HEK293 (cell line): ENCODE measurements at regions not wholly inside any gene's neighbourhood (a gene's known extent, or its start where the extent isn't known, plus 50 kb on each side); places are given as distances from the start of the nearest gene placed in this dataset.

Experiments
- CTCF ChIA-PET: fragments of 350-600 bp; formaldehyde crosslinking; extraction: SDS; loops from one replicate; lab custom pipeline; 2021; ENCODE audit warnings: antibody characterized with exemption; lab: Yijun Ruan, JAX
- POLR2A ChIA-PET: fragments of 300-600 bp; formaldehyde crosslinking; extraction: SDS; loops from one replicate; lab custom pipeline; 2020; ENCODE audit warnings: antibody characterized with exemption, inconsistent platforms; lab: Yijun Ruan, JAX
- H3K27ac ChIP-seq: fragments of 200-500 bp; sonication (Bioruptor generic); 2 replicates; pipeline ENCODE4 v1.5.1; 2014; ENCODE audit warnings: low read depth, low read length, control low read depth, inconsistent platforms; ENCODE audit errors: extremely low read depth
- H3K36me3 ChIP-seq, 2 experiments: fragments of 200-500 bp in 1 of 2; sonication (Bioruptor generic) in 1 of 2; 1 replicate in 1 of 2; 2 replicates in 1 of 2; pipeline ENCODE4 v1.5.1; 2014 to 2017; ENCODE audit warnings: inconsistent platforms in 2 of 2, low read length in 2 of 2; ENCODE audit not compliant: control insufficient read depth in 2 of 2, insufficient read depth in 1 of 2
- H3K4me1 ChIP-seq: fragments of 200-500 bp; sonication (Bioruptor generic); 2 replicates; pipeline ENCODE4 v1.5.1; 2014; ENCODE audit warnings: mild to moderate bottlenecking, low read length, inconsistent platforms; ENCODE audit not compliant: control insufficient read depth, insufficient read depth
- H3K4me3 ChIP-seq: 2 replicates; pipeline ENCODE4 v1.5.1; 2011; ENCODE audit warnings: low read depth, mild to moderate bottlenecking, control low read depth, low read length, moderate library complexity
- H3K9me3 ChIP-seq: fragments of 200-500 bp; sonication (Bioruptor generic); 2 replicates; pipeline ENCODE4 v1.5.1; 2014; ENCODE audit warnings: low read depth, low read length, inconsistent platforms; ENCODE audit not compliant: control insufficient read depth, insufficient read depth
- ELK4 ChIP-seq: IDR thresholded peaks from 2 replicates; pipeline ENCODE4 v1.6.1; 2011; ENCODE audit warnings: mild to moderate bottlenecking, low read depth, low read length, borderline replicate concordance
- KLF8 ChIP-seq: fragments of 450-650 bp; formaldehyde crosslinking; IDR thresholded peaks from 2 replicates; pipeline ENCODE4 v1.5.1; 2016; ENCODE audit warnings: missing biosample characterization, missing genetic modification characterization
- PRDM6 ChIP-seq: fragments of 450-650 bp; formaldehyde crosslinking; IDR thresholded peaks from 2 replicates; pipeline ENCODE4 v1.5.1; 2017; ENCODE audit warnings: missing biosample characterization, missing genetic modification characterization
- REPIN1 ChIP-seq: fragments of 450-650 bp; formaldehyde crosslinking; IDR thresholded peaks from 2 replicates; pipeline ENCODE4 v1.5.1; 2017; ENCODE audit warnings: missing biosample characterization, missing genetic modification characterization, low read depth
- SCRT2 ChIP-seq: fragments of 450-650 bp; formaldehyde crosslinking; IDR thresholded peaks from 2 replicates; pipeline ENCODE4 v1.5.1; 2016; ENCODE audit warnings: missing biosample characterization, missing genetic modification characterization
- SP7 ChIP-seq: fragments of 450-650 bp; formaldehyde crosslinking; IDR thresholded peaks from 2 replicates; pipeline ENCODE4 v1.5.1; 2016; ENCODE audit warnings: missing biosample characterization, missing genetic modification characterization
- TRIM28 ChIP-seq: IDR thresholded peaks from 2 replicates; pipeline ENCODE4 v1.6.1; 2011; ENCODE audit warnings: low read length, control low read depth, borderline replicate concordance
- ZBTB17 ChIP-seq: fragments of 450-650 bp; formaldehyde crosslinking; IDR thresholded peaks from 2 replicates; pipeline ENCODE4 v1.5.1; 2016; ENCODE audit warnings: missing biosample characterization, missing genetic modification characterization
- ZBTB21 ChIP-seq: fragments of 450-650 bp; formaldehyde crosslinking; IDR thresholded peaks from 2 replicates; pipeline ENCODE4 v1.5.1; 2017; ENCODE audit warnings: missing biosample characterization, missing genetic modification characterization
- ZBTB44 ChIP-seq: fragments of 450-650 bp; IDR thresholded peaks from 2 replicates; pipeline ENCODE4 v1.5.1; 2018; ENCODE audit warnings: missing biosample characterization, mild to moderate bottlenecking, missing genetic modification characterization
- ZFP69B ChIP-seq: fragments of 450-650 bp; formaldehyde crosslinking; IDR thresholded peaks from 2 replicates; pipeline ENCODE4 v1.5.1; 2016; ENCODE audit warnings: missing biosample characterization, missing genetic modification characterization
- ZNF112 ChIP-seq: fragments of 450-650 bp; formaldehyde crosslinking; IDR thresholded peaks from 2 replicates; pipeline ENCODE4 v1.5.0; 2017; ENCODE audit warnings: missing biosample characterization, missing genetic modification characterization
- ZNF18 ChIP-seq: fragments of 450-650 bp; formaldehyde crosslinking; IDR thresholded peaks from 2 replicates; pipeline ENCODE4 v1.5.1; 2016; ENCODE audit warnings: missing biosample characterization, missing genetic modification characterization
- ZNF19 ChIP-seq: fragments of 450-650 bp; formaldehyde crosslinking; IDR thresholded peaks from 2 replicates; pipeline ENCODE4; 2016; ENCODE audit warnings: missing biosample characterization, missing genetic modification characterization, low read depth
- ZNF324 ChIP-seq: fragments of 450-650 bp; formaldehyde crosslinking; IDR thresholded peaks from 2 replicates; pipeline ENCODE4 v1.5.1; 2016; ENCODE audit warnings: missing biosample characterization, missing genetic modification characterization
- ZNF350 ChIP-seq: fragments of 450-650 bp; formaldehyde crosslinking; IDR thresholded peaks from 2 replicates; pipeline ENCODE4 v1.5.0; 2017; ENCODE audit warnings: missing biosample characterization, mild to moderate bottlenecking, missing genetic modification characterization
- ZNF404 ChIP-seq: fragments of 450-650 bp; formaldehyde crosslinking; IDR thresholded peaks from 2 replicates; pipeline ENCODE4 v1.5.1; 2017; ENCODE audit warnings: missing biosample characterization, missing genetic modification characterization
- ZNF449 ChIP-seq: fragments of 450-650 bp; formaldehyde crosslinking; IDR thresholded peaks from 2 replicates; pipeline ENCODE4 v1.5.1; 2017; ENCODE audit warnings: missing biosample characterization, mild to moderate bottlenecking, missing genetic modification characterization, moderate library complexity
- ZNF580 ChIP-seq: fragments of 450-650 bp; formaldehyde crosslinking; IDR thresholded peaks from 2 replicates; pipeline ENCODE4 v1.5.1; 2016; ENCODE audit warnings: missing biosample characterization, missing genetic modification characterization
- ZNF596 ChIP-seq: fragments of 450-650 bp; IDR thresholded peaks from 2 replicates; pipeline ENCODE4 v1.5.0; 2018; ENCODE audit warnings: missing biosample characterization, mild to moderate bottlenecking, missing genetic modification characterization, moderate library complexity
- ZNF629 ChIP-seq: fragments of 450-650 bp; formaldehyde crosslinking; IDR thresholded peaks from 2 replicates; pipeline ENCODE4 v1.5.1; 2017; ENCODE audit warnings: missing biosample characterization, missing genetic modification characterization
- ZNF654 ChIP-seq: fragments of 450-650 bp; formaldehyde crosslinking; IDR thresholded peaks from 2 replicates; pipeline ENCODE4 v1.5.1; 2016; ENCODE audit warnings: low read depth, missing biosample characterization, missing genetic modification characterization
- ZNF777 ChIP-seq: fragments of 450-650 bp; formaldehyde crosslinking; IDR thresholded peaks from 2 replicates; pipeline ENCODE4 v1.5.1; 2017; ENCODE audit warnings: missing biosample characterization, missing genetic modification characterization, borderline replicate concordance
- ZSCAN5A ChIP-seq: fragments of 450-650 bp; formaldehyde crosslinking; IDR thresholded peaks from 2 replicates; pipeline ENCODE4 v1.5.1; 2016; ENCODE audit warnings: missing biosample characterization, missing genetic modification characterization

- peak; percentile 22; the same call in 1 of the 2 replicates for TF ChIP-seq SP7 (tag by site-specific recombination)
- peak; percentile 79 for TF ChIP-seq ZBTB17 (tag by site-specific recombination)
- TF ChIP-seq ZNF629 = 0 out of 2 replicates have a peak, but pooled peaks have one; percentile 31
- TF ChIP-seq ZNF19 = no peak
- peak; percentile 35; the same call in 1 of the 2 replicates for TF ChIP-seq PRDM6
Measured at GRCh38 chr2:12456293-12457106, 260.2 kb upstream of the TRIB2 start (continued).

- ChIA-PET CTCF (interaction anchor here (0.6 to 0.7 kb wide), 2 partner anchors 31 to 147 kb away, joined by 3 read pairs; no protein-coding TSS in a partner anchor), POLR2A (no interaction called here)
- no peaks in the 10 kb centered on the region for H3K36me3 ChIP-seq
- no peaks in the 10 kb centered on the region for H3K9me3 ChIP-seq
- H3K27ac ChIP-seq = no peak overlapping the region
- TF ChIP-seq ZNF324 (no peak), KLF8 (no peak), ZNF777 (tag by site-specific recombination) (no peak), ZNF350 (tag by site-specific recombination) (no peak), SCRT2 (no peak), ELK4 (no peak), ZNF404 (tag by site-specific recombination) (no peak), ZNF18 (no peak), ZNF449 (tag by site-specific recombination) (no peak), ZBTB21 (tag by site-specific recombination) (no peak), ZNF112 (no peak)
- no peak overlapping the region for H3K4me3 ChIP-seq
- 0 out of 2 replicates have a peak, but pooled peaks cover 3% of the 10 kb centered on the region for H3K4me1 ChIP-seq
Measured at GRCh38 chr2:12457831-12458230, 258.9 kb upstream of the TRIB2 start.

GRCh38 chr2:12463189-12463588 is 253.5 kb upstream of the TRIB2 start:
- H3K4me1 ChIP-seq = no peaks in the 10 kb centered on the region
- no peak overlapping the region for H3K27ac ChIP-seq
- H3K4me3 ChIP-seq = no peak overlapping the region
- H3K36me3 ChIP-seq = no peaks in the 10 kb centered on the region
- TF ChIP-seq ZFP69B = no peak
- no peak for TF ChIP-seq ZNF580
- no peak for TF ChIP-seq ZSCAN5A
- TF ChIP-seq TRIM28 = 0 out of 2 replicates have a peak, but pooled peaks have one; percentile 59
- no peak for TF ChIP-seq ZNF654 (tag by site-specific recombination)
- TF ChIP-seq REPIN1 (tag by site-specific recombination) = no peak
- TF ChIP-seq ZNF596 = peak; percentile 86
- no peak for TF ChIP-seq ZBTB44 (tag by site-specific recombination)
- no peaks in the 10 kb centered on the region for H3K9me3 ChIP-seq
- CTCF ChIA-PET = no interaction called here
- POLR2A ChIA-PET = no interaction called here
